ENCODE measurements at regions not wholly inside any gene's neighbourhood (a gene's known extent, or its start where the extent isn't known, plus 50 kb on each side); places are given as distances from the start of the nearest gene placed in this dataset.
"Not testable (repeated sequence)": the region's sequence is repeated elsewhere in the genome, so short reads cannot be mapped to it uniquely, and the experiment has no call there.

GRCh38 chr3:147113293-147114044 is 292.9 kb downstream of the ZIC4 start:
- intact Hi-C loops (cut with DNase I) = no loop called here
- no peak for DNase-seq
- no peak for ATAC-seq (ENCODE audit: poor library complexity)

GRCh38 chr3:147099076-147099475 is 307.3 kb downstream of the ZIC4 start:
- ATAC-seq (ENCODE audit: poor library complexity) (no peak), DNase-seq (no peak)
- intact Hi-C loops (cut with DNase I) = no loop called here

DNA sequence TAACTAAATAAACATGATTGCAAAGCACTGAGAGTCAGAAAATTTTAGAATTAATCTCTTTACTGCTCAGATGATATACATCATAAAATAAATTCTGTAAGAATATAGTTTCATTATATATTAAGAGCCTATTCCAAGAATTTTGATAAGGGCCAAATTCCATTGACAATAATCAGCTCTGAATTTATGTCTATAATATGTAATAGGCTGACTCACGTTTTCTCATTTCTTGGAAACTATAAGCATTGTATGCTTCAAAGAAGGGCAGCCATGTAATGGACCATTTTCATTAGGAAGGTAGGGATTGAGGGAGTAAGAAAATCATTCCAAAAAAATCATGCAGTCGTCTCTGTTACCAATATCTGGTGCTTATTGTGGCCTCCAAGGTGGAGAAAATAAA is 315.9 kb downstream of the ZIC4 start:
- ATAC-seq (ENCODE audit: poor library complexity) (no peak), DNase-seq (no peak)
- intact Hi-C loops (cut with DNase I) = no loop called here

DNA sequence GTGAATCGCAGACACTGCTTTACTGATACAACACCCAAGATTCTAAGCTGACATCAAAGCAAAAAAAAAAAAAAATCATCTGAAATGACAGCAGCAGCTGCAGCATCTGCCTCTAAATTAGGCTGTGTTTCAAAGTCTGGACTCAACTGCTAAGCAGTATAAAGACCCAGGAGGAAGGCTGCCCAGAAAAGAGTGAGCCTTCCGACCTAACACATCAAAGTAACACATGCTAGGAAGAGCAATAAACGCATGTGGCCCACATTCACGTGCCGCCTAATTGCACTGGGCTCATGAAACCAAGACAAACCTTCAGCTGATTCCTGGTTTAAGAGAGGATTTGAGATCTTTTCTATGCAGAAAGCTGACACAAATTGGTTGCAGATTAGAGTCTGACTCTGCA is 317.1 kb downstream of the ZIC4 start:
- ATAC-seq (ENCODE audit: poor library complexity) (no peak), DNase-seq (no peak)
- intact Hi-C loops (cut with DNase I) = no loop called here

GRCh38 chr3:147059500-147059899 is 346.8 kb downstream of the ZIC4 start:
- ATAC-seq (ENCODE audit: poor library complexity); DNase-seq; intact Hi-C loops (cut with DNase I): not testable (repeated sequence)

GRCh38 chr3:147049821-147050220 is 356.5 kb downstream of the ZIC4 start:
- intact Hi-C loops (cut with DNase I) = loop anchor here (10.0 kb wide), 1 partner anchor 175 kb away; no protein-coding TSS in a partner anchor
- ATAC-seq (ENCODE audit: poor library complexity) (no peak), DNase-seq (no peak)

GRCh38 chr3:147049305-147049704 is 357.0 kb downstream of the ZIC4 start:
- DNase-seq (no peak), ATAC-seq (ENCODE audit: poor library complexity) (no peak)
- intact Hi-C loops (cut with DNase I) = loop anchor here (10.0 kb wide), 1 partner anchor 175 kb away; no protein-coding TSS in a partner anchor

DNA sequence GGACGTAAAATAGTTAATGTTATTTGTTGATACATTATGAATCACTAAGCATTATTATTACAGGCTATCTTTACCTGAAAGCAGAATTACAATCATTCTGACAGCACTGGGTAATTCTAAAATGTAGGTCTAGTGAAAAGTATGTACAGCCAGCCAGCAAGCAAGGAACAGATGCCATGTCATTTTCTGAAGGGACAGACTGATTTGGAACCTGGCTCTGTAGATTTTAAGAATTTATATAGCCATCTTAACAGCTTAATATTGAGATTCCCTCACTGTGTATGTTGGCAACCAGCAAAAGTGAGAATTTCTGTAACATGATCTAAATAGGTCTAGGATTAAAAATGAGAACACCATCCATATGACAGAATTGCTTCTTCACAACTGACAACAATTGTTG is 359.4 kb downstream of the ZIC4 start:
- no peak for DNase-seq
- no peak for ATAC-seq (ENCODE audit: poor library complexity)
- intact Hi-C loops (cut with DNase I) = loop anchor here (10.0 kb wide), 1 partner anchor 172 kb away; no protein-coding TSS in a partner anchor

- intact Hi-C loops (cut with DNase I) = no loop called here
- DNase-seq = no peak
- ATAC-seq (ENCODE audit: poor library complexity) = no peak
Observed at GRCh38 chr3:147038481-147038880, 367.9 kb downstream of the ZIC4 start.

- no peak for ATAC-seq (ENCODE audit: poor library complexity)
- intact Hi-C loops (cut with DNase I) = no loop called here
Observed at GRCh38 chr3:147034359-147034758, 372.0 kb downstream of the ZIC4 start.

GRCh38 chr3:147030274-147030673 is 376.1 kb downstream of the ZIC4 start:
- no peak for ATAC-seq (ENCODE audit: poor library complexity)
- intact Hi-C loops (cut with DNase I) = no loop called here
- DNase-seq = no peak

More at GRCh38 chr3:147034359-147034758, 372.0 kb downstream of the ZIC4 start:
- no peak for DNase-seq

GRCh38 chr3:147015334-147015733 is 391.0 kb downstream of the ZIC4 start:
- intact Hi-C loops (cut with DNase I) = no loop called here
- no peak for ATAC-seq (ENCODE audit: poor library complexity)
- no peak for DNase-seq

DNA sequence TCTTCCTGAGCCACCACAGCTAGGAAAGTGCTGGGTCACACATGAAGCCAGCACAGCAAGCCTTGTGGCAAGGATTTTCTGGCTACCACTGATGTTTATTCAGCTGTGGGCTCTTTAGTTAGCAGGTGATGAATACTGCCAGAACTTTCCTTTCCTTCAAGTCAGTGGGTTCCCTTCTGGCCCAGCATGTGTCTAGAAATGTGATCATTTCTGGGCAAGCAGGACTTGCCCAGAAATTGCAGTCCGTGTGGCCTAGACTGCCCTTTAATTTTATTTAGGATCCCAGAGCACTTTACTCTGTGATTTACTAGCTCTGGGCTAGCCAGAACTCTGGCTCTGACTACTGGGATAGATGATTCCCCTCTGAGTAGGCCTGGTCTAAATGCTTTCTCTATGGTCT is 397.5 kb downstream of the ZIC4 start:
- no peak for DNase-seq
- no peak for ATAC-seq (ENCODE audit: poor library complexity)
- intact Hi-C loops (cut with DNase I) = no loop called here

- no peak for ATAC-seq (ENCODE audit: poor library complexity)
- intact Hi-C loops (cut with DNase I) = no loop called here
- DNase-seq = no peak
Observed at GRCh38 chr3:147008458-147008857, 397.9 kb downstream of the ZIC4 start.

- no peak for ATAC-seq (ENCODE audit: poor library complexity)
- intact Hi-C loops (cut with DNase I) = no loop called here
- no peak for DNase-seq
Observed at GRCh38 chr3:147007736-147008245, 398.6 kb downstream of the ZIC4 start.

DNA sequence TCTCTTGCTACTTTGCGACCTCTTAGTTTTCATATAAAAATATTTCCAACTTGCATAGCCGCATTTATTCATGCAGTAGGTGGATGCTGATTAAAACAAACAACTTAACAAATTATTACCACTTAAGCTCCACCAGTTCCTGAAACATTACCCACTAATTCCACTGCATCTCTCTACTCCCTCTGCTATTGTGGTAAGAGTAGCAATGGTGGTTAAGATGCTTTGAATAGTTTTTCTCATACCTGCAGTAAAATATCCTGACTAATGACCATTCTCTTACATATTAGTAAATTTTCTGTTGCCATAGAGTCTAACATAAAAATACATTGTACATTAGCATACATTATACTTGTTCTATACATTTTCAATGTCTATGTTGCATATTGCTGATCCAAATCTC is 397.6 kb upstream of the PLSCR5 start:
- intact Hi-C loops (cut with DNase I) = no loop called here
- DNase-seq (no peak), ATAC-seq (ENCODE audit: poor library complexity) (no peak)

DNA sequence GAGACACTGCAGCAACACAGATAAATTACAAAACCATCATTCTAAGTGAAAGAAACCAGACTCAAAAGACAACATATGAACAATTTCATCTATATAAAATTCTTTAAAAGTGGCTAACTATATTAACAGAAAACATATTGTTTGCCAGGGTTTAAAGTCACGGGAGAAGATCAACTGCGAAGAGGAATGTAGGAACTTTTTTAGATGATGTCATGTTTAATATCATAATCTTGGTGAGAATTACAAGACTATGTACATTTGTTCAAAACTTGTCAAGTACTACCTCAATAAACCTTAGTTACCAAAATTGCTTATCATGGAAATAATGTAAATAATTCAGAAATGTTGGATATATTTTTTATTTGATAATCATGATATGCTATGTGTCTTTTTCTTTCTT is 395.1 kb upstream of the PLSCR5 start:
- DNase-seq (no peak), ATAC-seq (ENCODE audit: poor library complexity) (no peak)
- intact Hi-C loops (cut with DNase I) = no loop called here

DNA sequence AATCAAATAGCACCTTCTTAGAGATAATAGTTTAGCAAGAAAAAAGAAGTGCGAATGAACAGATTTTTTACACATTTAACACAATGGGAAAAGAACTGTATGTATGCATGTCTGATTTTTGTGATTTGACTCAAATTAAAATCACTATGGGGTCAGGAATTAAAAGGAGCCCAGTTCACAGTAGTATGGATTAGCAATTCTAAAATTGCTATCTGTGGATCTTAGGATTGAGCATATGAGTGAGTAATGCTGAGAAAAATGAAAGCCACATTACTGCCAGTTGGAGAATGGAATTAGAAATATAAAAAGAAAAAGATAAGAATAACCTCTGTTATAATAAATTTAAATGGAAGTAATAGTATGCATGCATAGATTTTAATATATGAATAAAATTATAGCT is 386.8 kb upstream of the PLSCR5 start:
- no peak for ATAC-seq (ENCODE audit: poor library complexity)
- DNase-seq = no peak

DNA sequence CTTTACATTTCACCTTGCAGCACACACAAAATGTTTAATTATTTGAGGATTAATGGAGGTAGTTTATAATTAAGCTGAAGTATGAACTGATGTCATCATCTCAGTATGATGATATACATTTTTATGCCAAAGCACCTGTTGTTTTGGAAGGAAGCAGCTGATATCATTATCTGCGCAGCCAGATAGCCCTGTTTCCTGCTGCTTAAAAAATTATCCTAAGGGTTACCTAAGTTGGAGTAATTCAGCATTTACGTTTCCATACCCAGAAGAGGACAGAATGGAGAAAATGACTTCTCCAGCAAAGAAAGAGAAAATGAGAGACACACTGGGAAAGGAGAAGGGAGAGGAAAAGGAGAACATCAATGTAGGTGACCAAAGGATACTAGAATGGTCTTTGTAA is 370.3 kb upstream of the PLSCR5 start:
- ATAC-seq (ENCODE audit: poor library complexity) = no peak
- DNase-seq = no peak
- intact Hi-C loops (cut with DNase I) = no loop called here

More for the DNA sequence above, 386.8 kb upstream of the PLSCR5 start:
- intact Hi-C loops (cut with DNase I) = no loop called here

DNA sequence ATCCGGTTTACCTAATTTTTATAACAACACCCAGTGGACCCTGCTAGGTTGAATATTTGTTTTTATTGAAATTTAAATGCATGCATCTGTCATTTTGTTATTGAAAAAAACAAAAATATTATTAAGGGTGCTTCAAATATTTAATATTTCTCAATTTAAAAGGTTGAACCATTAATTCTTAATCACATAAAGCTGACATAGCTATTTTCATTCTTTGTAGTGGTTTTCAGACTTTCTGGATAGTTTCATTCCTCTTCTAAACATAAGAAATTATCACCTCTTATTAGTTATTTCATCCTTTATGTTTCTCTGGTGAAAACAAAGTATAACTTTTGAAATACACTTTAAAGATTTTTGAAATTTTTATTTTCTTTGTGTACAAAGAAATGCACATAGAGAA is 369.9 kb upstream of the PLSCR5 start:
- ATAC-seq (ENCODE audit: poor library complexity) = no peak
- intact Hi-C loops (cut with DNase I) = no loop called here

GRCh38 chr3:146974001-146974400 is 368.9 kb upstream of the PLSCR5 start:
- DNase-seq = no peak
- ATAC-seq (ENCODE audit: poor library complexity) = no peak
- intact Hi-C loops (cut with DNase I) = no loop called here

More for the DNA sequence above, 369.9 kb upstream of the PLSCR5 start:
- no peak for DNase-seq

Measured in Right ventricle myocardium superior (tissue), 1 donor.